ENCODE measurements at regions not wholly inside any gene's neighbourhood (a gene's known extent, or its start where the extent isn't known, plus 50 kb on each side); places are given as distances from the start of the nearest gene placed in this dataset.

DNA sequence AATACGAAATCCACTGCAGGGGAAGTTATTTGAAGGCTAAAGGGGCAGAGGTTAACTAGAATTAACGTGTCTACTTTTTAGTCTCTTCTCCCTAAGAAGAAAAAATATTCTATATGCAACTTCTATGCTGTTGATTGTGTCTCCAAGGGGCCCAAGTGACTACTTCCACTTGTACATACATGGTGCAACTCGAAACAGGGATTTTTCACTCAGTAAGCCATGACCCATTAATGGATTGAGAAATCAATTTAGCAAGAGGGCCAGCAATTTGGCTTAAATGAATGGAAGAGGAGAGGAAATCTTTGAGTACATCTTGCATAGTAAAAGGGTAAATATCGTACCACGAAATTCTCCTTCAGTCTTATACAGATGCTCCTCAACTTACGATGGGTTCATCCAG, 151.1 kb upstream of the HES1 start:
- TF ChIP-seq, protein P1, sequence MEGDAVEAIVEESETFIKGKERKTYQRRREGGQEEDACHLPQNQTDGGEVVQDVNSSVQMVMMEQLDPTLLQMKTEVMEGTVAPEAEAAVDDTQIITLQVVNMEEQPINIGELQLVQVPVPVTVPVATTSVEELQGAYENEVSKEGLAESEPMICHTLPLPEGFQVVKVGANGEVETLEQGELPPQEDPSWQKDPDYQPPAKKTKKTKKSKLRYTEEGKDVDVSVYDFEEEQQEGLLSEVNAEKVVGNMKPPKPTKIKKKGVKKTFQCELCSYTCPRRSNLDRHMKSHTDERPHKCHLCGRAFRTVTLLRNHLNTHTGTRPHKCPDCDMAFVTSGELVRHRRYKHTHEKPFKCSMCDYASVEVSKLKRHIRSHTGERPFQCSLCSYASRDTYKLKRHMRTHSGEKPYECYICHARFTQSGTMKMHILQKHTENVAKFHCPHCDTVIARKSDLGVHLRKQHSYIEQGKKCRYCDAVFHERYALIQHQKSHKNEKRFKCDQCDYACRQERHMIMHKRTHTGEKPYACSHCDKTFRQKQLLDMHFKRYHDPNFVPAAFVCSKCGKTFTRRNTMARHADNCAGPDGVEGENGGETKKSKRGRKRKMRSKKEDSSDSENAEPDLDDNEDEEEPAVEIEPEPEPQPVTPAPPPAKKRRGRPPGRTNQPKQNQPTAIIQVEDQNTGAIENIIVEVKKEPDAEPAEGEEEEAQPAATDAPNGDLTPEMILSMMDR (IDR thresholded peaks at IDR 0.05 in 2 of 3, conservative IDR thresholded peaks at IDR 0.05 in 1 of 3; ENCODE audit: borderline replicate concordance in 1 of 3, insufficient read depth in 1 of 3, low read depth in 2 of 3, low read length in 2 of 3) = no peak
- TF ChIP-seq POLR2AphosphoS5 (IDR thresholded peaks at IDR 0.05; ENCODE audit: low read depth, low read length) (no peak), EZH2 (IDR thresholded peaks at IDR 0.05) (no peak), RAD21 (IDR thresholded peaks at IDR 0.05; ENCODE audit: low read depth) (no peak), POLR2A (IDR thresholded peaks at IDR 0.05; ENCODE audit: borderline replicate concordance, extremely low read depth, insufficient read depth, insufficient read length) (no peak), SRF (IDR thresholded peaks at IDR 0.05; ENCODE audit: low read depth) (no peak)
- TF ChIP-seq, protein P2, sequence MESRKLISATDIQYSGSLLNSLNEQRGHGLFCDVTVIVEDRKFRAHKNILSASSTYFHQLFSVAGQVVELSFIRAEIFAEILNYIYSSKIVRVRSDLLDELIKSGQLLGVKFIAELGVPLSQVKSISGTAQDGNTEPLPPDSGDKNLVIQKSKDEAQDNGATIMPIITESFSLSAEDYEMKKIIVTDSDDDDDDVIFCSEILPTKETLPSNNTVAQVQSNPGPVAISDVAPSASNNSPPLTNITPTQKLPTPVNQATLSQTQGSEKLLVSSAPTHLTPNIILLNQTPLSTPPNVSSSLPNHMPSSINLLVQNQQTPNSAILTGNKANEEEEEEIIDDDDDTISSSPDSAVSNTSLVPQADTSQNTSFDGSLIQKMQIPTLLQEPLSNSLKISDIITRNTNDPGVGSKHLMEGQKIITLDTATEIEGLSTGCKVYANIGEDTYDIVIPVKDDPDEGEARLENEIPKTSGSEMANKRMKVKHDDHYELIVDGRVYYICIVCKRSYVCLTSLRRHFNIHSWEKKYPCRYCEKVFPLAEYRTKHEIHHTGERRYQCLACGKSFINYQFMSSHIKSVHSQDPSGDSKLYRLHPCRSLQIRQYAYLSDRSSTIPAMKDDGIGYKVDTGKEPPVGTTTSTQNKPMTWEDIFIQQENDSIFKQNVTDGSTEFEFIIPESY (IDR thresholded peaks at IDR 0.05; ENCODE audit: extremely low read depth, insufficient replicate concordance, low read length) = no peak
- TF ChIP-seq, protein P3, sequence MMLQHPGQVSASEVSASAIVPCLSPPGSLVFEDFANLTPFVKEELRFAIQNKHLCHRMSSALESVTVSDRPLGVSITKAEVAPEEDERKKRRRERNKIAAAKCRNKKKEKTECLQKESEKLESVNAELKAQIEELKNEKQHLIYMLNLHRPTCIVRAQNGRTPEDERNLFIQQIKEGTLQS (IDR thresholded peaks at IDR 0.05) = no peak
